ENCODE measurements at regions not wholly inside any gene's neighbourhood (a gene's known extent, or its start where the extent isn't known, plus 50 kb on each side); places are given as distances from the start of the nearest gene placed in this dataset.

DNA sequence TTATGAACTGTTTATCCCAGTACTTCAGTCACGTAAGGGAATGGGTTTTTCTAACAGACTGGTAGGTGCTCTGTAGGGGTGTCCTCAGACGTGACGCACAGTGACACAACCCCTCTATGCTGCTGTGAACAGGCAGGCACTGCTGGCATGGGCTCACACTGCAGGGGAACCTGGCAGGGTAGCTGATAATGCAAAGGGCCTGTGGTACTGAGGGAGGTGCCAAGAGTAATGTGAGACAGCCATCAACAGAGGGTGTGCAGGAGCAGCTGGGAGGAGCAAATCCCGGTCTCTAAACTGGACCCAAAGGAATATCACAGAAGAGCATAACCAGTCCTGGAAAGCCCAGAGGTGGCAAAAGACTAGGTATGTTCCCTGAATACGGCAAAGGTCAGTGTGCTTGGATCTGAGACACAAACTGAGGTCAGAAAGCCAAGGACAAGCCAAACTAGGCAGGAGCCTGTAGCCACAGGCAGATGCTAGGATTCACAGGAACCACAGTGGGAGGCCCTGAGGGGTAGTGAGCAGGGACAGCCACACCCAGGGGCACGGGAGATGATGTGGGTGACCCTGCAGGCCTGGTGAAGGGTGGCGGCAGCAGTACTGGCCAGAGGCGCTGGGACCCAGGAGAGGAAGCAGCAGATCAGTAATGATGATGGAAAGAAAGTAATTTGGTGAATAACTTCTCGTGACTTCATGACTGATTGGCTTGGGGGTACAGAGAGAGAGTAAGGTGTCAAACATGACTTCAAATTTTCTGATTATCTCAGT lies 248.1 kb upstream of the CHRNA7 start:
- POLR2A ChIA-PET: no interaction called here

More for the DNA sequence above, 248.1 kb upstream of the CHRNA7 start:
- 65% methylated on average over 9 of the region's 9 CpGs for WGBS (ENCODE audit: missing lambda C conversion rate)
- CTCF ChIA-PET: no interaction called here
- no peak overlapping the region for H3K4me2 ChIP-seq
- ATAC-seq: no peak
- no peak overlapping the region for H3K4me3 ChIP-seq
- no peak for FAIRE-seq
- H3K4me1 ChIP-seq: no peaks in the 10 kb centered on the region
- TF ChIP-seq HDAC2 (IDR thresholded peaks at IDR 0.05) (no peak), HEYL (CRISPR knock-in tag; IDR thresholded peaks at IDR 0.05) (no peak), CBX8 (IDR thresholded peaks at IDR 0.05) (no peak), RNF2 (IDR thresholded peaks at IDR 0.05; ENCODE audit: borderline replicate concordance, low read depth) (no peak), EHF (CRISPR knock-in tag; IDR thresholded peaks at IDR 0.05) (no peak), FOSL2 (IDR thresholded peaks at IDR 0.05) (no peak), FOSL2 (CRISPR knock-in tag; IDR thresholded peaks at IDR 0.05) (no peak), CHD4 (IDR thresholded peaks at IDR 0.05; ENCODE audit: borderline replicate concordance) (no peak), MAZ (IDR thresholded peaks at IDR 0.05; ENCODE audit: borderline replicate concordance, low read depth, low read length) (no peak), ZFP36 (IDR thresholded peaks at IDR 0.05; ENCODE audit: borderline replicate concordance, partially characterized antibody) (no peak), SMC3 (IDR thresholded peaks at IDR 0.05) (no peak)
- TF ChIP-seq, protein P1, sequence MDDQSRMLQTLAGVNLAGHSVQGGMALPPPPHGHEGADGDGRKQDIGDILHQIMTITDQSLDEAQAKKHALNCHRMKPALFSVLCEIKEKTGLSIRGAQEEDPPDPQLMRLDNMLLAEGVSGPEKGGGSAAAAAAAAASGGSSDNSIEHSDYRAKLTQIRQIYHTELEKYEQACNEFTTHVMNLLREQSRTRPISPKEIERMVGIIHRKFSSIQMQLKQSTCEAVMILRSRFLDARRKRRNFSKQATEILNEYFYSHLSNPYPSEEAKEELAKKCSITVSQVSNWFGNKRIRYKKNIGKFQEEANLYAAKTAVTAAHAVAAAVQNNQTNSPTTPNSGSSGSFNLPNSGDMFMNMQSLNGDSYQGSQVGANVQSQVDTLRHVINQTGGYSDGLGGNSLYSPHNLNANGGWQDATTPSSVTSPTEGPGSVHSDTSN (IDR thresholded peaks at IDR 0.05): no peak
- TF ChIP-seq, protein P2, sequence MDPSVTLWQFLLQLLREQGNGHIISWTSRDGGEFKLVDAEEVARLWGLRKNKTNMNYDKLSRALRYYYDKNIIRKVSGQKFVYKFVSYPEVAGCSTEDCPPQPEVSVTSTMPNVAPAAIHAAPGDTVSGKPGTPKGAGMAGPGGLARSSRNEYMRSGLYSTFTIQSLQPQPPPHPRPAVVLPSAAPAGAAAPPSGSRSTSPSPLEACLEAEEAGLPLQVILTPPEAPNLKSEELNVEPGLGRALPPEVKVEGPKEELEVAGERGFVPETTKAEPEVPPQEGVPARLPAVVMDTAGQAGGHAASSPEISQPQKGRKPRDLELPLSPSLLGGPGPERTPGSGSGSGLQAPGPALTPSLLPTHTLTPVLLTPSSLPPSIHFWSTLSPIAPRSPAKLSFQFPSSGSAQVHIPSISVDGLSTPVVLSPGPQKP (IDR thresholded peaks at IDR 0.05; ENCODE audit: low read depth, low read length): no peak
- TF ChIP-seq, protein P3, sequence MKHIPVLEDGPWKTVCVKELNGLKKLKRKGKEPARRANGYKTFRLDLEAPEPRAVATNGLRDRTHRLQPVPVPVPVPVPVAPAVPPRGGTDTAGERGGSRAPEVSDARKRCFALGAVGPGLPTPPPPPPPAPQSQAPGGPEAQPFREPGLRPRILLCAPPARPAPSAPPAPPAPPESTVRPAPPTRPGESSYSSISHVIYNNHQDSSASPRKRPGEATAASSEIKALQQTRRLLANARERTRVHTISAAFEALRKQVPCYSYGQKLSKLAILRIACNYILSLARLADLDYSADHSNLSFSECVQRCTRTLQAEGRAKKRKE (CRISPR knock-in tag; IDR thresholded peaks at IDR 0.05; ENCODE audit: low read depth): no peak
- TF ChIP-seq, protein P4, sequence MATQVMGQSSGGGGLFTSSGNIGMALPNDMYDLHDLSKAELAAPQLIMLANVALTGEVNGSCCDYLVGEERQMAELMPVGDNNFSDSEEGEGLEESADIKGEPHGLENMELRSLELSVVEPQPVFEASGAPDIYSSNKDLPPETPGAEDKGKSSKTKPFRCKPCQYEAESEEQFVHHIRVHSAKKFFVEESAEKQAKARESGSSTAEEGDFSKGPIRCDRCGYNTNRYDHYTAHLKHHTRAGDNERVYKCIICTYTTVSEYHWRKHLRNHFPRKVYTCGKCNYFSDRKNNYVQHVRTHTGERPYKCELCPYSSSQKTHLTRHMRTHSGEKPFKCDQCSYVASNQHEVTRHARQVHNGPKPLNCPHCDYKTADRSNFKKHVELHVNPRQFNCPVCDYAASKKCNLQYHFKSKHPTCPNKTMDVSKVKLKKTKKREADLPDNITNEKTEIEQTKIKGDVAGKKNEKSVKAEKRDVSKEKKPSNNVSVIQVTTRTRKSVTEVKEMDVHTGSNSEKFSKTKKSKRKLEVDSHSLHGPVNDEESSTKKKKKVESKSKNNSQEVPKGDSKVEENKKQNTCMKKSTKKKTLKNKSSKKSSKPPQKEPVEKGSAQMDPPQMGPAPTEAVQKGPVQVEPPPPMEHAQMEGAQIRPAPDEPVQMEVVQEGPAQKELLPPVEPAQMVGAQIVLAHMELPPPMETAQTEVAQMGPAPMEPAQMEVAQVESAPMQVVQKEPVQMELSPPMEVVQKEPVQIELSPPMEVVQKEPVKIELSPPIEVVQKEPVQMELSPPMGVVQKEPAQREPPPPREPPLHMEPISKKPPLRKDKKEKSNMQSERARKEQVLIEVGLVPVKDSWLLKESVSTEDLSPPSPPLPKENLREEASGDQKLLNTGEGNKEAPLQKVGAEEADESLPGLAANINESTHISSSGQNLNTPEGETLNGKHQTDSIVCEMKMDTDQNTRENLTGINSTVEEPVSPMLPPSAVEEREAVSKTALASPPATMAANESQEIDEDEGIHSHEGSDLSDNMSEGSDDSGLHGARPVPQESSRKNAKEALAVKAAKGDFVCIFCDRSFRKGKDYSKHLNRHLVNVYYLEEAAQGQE (IDR thresholded peaks at IDR 0.05): no peak
- TF ChIP-seq, protein P5, sequence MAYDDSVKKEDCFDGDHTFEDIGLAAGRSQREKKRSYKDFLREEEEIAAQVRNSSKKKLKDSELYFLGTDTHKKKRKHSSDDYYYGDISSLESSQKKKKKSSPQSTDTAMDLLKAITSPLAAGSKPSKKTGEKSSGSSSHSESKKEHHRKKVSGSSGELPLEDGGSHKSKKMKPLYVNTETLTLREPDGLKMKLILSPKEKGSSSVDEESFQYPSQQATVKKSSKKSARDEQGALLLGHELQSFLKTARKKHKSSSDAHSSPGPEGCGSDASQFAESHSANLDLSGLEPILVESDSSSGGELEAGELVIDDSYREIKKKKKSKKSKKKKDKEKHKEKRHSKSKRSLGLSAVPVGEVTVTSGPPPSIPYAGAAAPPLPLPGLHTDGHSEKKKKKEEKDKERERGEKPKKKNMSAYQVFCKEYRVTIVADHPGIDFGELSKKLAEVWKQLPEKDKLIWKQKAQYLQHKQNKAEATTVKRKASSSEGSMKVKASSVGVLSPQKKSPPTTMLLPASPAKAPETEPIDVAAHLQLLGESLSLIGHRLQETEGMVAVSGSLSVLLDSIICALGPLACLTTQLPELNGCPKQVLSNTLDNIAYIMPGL (CRISPR knock-in tag; IDR thresholded peaks at IDR 0.05; ENCODE audit: borderline replicate concordance): no peak
- TF ChIP-seq, protein P6, sequence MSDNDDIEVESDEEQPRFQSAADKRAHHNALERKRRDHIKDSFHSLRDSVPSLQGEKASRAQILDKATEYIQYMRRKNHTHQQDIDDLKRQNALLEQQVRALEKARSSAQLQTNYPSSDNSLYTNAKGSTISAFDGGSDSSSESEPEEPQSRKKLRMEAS (IDR thresholded peaks at IDR 0.05): no peak
- TF ChIP-seq, protein P7, sequence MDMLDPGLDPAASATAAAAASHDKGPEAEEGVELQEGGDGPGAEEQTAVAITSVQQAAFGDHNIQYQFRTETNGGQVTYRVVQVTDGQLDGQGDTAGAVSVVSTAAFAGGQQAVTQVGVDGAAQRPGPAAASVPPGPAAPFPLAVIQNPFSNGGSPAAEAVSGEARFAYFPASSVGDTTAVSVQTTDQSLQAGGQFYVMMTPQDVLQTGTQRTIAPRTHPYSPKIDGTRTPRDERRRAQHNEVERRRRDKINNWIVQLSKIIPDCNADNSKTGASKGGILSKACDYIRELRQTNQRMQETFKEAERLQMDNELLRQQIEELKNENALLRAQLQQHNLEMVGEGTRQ (IDR thresholded peaks at IDR 0.05): no peak
- TF ChIP-seq, protein P8, sequence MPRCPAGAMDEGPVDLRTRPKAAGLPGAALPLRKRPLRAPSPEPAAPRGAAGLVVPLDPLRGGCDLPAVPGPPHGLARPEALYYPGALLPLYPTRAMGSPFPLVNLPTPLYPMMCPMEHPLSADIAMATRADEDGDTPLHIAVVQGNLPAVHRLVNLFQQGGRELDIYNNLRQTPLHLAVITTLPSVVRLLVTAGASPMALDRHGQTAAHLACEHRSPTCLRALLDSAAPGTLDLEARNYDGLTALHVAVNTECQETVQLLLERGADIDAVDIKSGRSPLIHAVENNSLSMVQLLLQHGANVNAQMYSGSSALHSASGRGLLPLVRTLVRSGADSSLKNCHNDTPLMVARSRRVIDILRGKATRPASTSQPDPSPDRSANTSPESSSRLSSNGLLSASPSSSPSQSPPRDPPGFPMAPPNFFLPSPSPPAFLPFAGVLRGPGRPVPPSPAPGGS (IDR thresholded peaks at IDR 0.05): no peak
- no peaks in the 10 kb centered on the region for H3K9me3 ChIP-seq
- DNase-seq (ENCODE audit: low read depth in 1 of 2, low spot score in 1 of 2): no peak
- no peak overlapping the region for H3K27ac ChIP-seq

Measured in A549 (cell line).